AG04450 (cell line): ENCODE measurements at regions not wholly inside any gene's neighbourhood (a gene's known extent, or its start where the extent isn't known, plus 50 kb on each side); places are given as distances from the start of the nearest gene placed in this dataset.
"Not testable (repeated sequence)": the region's sequence is repeated elsewhere in the genome, so short reads cannot be mapped to it uniquely, and the experiment has no call there.

Experiments
- CTCF ChIA-PET: fragments of 300-600, 350-600 bp; formaldehyde crosslinking; extraction: SDS; loops from one replicate; lab custom pipeline; 2022; ENCODE audit warnings: antibody characterized with exemption, inconsistent platforms; lab: Charles Lee
- POLR2A ChIA-PET: fragments of 350-600 bp; formaldehyde crosslinking; extraction: SDS; loops from one replicate; lab custom pipeline; 2021; ENCODE audit warnings: antibody characterized with exemption, inconsistent platforms; lab: Yijun Ruan, JAX
- DNase-seq: peaks from one replicate; pipeline ENCODE4 v3.0.0-alpha.2; 2011; ENCODE audit warnings: low read depth, low spot score
- H3K27ac ChIP-seq: one replicate; pipeline ENCODE4 v1.5.1; 2012; ENCODE audit warnings: low read depth, low read length, control low read depth
- H3K27me3 ChIP-seq: one replicate; pipeline ENCODE4 v1.6.0; 2012; ENCODE audit warnings: low read length; ENCODE audit not compliant: control insufficient read depth, insufficient read depth
- H3K4me3 ChIP-seq: 2 replicates; pipeline ENCODE4 v1.5.1; 2011; ENCODE audit warnings: mild to moderate bottlenecking, low read depth, low read length, control low read depth
- H3K9me3 ChIP-seq: 2 replicates; pipeline ENCODE4 v1.5.1; 2012; ENCODE audit warnings: low read length; ENCODE audit not compliant: control insufficient read depth, insufficient read depth
- CTCF ChIP-seq: IDR thresholded peaks from 2 replicates; pipeline ENCODE4 v1.5.1; 2011; ENCODE audit warnings: low read depth, low read length, control low read depth, inconsistent platforms

DNA sequence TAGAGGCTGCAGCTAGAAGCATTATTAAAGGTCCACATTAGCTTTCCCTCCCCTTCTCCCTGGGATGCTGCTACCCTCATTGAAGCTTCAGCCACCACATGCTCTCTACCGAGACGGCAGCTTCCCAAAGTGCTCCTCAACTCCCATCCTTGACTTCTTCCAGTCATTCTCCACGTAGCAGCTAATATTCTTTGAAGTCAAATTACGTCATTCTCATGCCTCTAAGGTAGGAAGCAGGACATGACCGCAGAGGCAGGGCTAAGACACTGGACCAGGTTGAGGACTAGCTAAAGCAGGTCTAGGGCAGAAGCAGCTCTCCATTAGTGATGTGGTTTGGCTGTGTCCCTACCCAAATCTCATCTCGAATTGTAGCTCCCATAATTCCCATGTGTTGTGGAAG lies 128.3 kb downstream of the SHOX start:
- peaks cover 71% of the 10 kb centered on the region for H3K9me3 ChIP-seq
- H3K27ac ChIP-seq = no peak overlapping the region
- ChIA-PET CTCF (no interaction called here), POLR2A (no interaction called here)
- H3K27me3 ChIP-seq = no peaks in the 10 kb centered on the region
- TF ChIP-seq CTCF = no peak
- DNase-seq = no peak
- H3K4me3 ChIP-seq = no peak overlapping the region

DNA sequence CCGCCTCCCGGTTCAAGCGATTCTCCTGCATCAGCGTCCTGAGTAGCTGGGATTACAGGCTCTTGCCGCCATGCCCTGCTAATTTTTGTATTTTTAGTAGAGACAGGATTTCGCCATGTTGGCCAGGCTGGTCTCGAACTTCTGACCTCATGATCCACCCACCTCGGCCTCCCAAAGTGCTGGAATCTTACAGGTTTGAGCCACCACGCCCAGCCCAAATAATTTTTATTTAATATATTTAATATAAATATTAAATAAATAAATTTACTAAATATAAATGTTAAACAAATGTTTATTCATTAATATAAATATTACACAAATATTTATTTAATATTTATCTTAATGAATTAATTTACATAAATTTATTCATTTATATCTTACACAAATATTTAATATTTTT lies 120.2 kb downstream of the SHOX start:
- ChIA-PET CTCF (no interaction called here), POLR2A (no interaction called here)
- no peak for TF ChIP-seq CTCF

DNA sequence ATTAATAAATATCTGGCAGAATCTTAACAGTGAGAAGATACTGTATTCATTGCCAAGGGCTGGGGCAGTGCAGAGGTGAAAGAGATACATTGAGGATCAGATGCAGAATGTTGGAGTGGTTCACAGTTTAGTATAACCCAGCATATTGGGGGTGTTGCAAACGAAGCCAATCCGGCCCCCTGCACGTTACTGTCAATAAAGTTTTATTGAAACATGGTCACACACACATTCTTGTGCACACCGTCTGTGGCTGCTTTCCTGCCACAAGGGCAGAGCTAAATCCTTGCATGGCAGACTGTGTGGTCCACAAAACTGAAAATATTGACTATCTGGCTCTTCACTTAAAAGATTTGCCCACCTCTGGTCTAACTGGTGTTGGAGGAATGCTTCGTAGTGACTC lies 119.7 kb downstream of the SHOX start:
- POLR2A ChIA-PET = no interaction called here
- no peak for TF ChIP-seq CTCF

More for the DNA sequence above, 120.2 kb downstream of the SHOX start:
- Histone ChIP-seq H3K27ac (no peak overlapping the region), H3K27me3 (no peaks in the 10 kb centered on the region), H3K4me3 (no peak overlapping the region), H3K9me3 (peaks cover 58% of the 10 kb centered on the region)
- no peak for DNase-seq

GRCh38 chrX:747176-747575 lies 116.6 kb downstream of the SHOX start:
- ChIA-PET POLR2A (no interaction called here), CTCF (no interaction called here)
- Histone ChIP-seq H3K9me3 (peaks cover 47% of the 10 kb centered on the region), H3K4me3 (no peak overlapping the region), H3K27me3 (no peaks in the 10 kb centered on the region), H3K27ac (no peak overlapping the region)
- TF ChIP-seq CTCF = no peak
- DNase-seq = no peak

More for the DNA sequence above, 119.7 kb downstream of the SHOX start:
- no peaks in the 10 kb centered on the region for H3K27me3 ChIP-seq
- peaks cover 61% of the 10 kb centered on the region for H3K9me3 ChIP-seq
- DNase-seq = no peak
- CTCF ChIA-PET = no interaction called here
- H3K4me3 ChIP-seq = no peak overlapping the region
- no peak overlapping the region for H3K27ac ChIP-seq

DNA sequence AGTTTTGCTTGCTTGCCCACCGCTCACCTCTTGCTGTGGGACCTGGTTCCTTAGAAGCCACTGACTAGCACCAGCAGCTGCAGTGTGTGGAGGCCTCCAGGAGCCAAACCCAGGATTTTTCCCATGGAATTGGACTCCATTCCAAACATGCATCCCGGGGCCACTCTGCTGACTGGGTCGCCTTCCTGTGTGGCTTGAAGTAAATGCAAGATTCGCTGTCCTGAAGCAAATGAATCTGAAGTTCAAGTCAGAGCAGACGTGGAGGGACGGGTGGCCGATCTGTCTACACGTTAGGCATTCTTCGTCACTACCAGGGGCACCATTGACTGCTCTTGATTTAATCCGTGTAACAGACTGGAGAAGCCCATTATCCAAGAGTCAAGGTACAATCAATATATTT lies 109.0 kb downstream of the SHOX start:
- ChIA-PET CTCF (no interaction called here), POLR2A (no interaction called here)
- DNase-seq = no peak
- Histone ChIP-seq H3K27me3 (no peaks in the 10 kb centered on the region), H3K4me3 (no peak overlapping the region), H3K27ac (no peak overlapping the region), H3K9me3 (peaks cover 28% of the 10 kb centered on the region)
- no peak for TF ChIP-seq CTCF

DNA sequence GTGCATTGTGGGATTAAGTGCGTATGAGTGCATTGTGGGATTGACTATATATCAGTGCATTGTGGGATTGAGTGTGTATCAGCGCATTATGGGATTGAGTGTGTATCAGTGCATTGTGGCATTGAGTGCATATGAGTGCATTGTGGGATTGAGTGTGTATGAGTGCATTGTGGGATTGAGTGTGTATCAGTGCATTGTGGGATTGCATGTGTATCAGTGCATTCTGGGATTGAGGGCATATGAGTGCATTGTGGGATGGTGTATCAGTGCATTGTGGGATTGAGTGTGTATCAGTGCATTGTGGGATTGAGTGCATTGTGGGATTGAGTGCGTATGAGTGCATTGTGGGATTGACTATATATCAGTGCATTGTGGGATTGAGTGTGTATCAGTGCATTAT lies 106.4 kb downstream of the SHOX start:
- peaks cover 44% of the 10 kb centered on the region for H3K9me3 ChIP-seq
- DNase-seq, H3K4me3 ChIP-seq, H3K27ac ChIP-seq, POLR2A ChIA-PET, H3K27me3 ChIP-seq, CTCF ChIA-PET: not testable (repeated sequence)
